Stomach (tissue), 4 donors: ENCODE measurements at regions not wholly inside any gene's neighbourhood (a gene's known extent, or its start where the extent isn't known, plus 50 kb on each side); places are given as distances from the start of the nearest gene placed in this dataset.

Experiments used
- CTCF ChIP-seq, 7 experiments: fragments of 450-650 bp in 4 of 7; fragments of 200-600 bp in 3 of 7; sonication (generic) in 3 of 7; IDR thresholded peaks; one replicate each; pipeline ENCODE4 v1.5.1; 2016 to 2019; ENCODE audit warnings: antibody characterized with exemption in 7 of 7, control low read depth in 2 of 7, mild to moderate bottlenecking in 1 of 7
- EP300 ChIP-seq: sonication (generic); formaldehyde crosslinking; IDR thresholded peaks from one replicate; pipeline ENCODE4 v1.6.1; 2017; ENCODE audit warnings: antibody characterized with exemption
- POLR2A ChIP-seq, 4 donors: fragments of 450-650 bp; IDR thresholded peaks; one replicate each; pipeline ENCODE4 v1.6.1; 2016; ENCODE audit warnings: antibody characterized with exemption in 4 of 4, control low read depth in 2 of 4, mild to moderate bottlenecking in 1 of 4, moderate library complexity in 1 of 4
- POLR2AphosphoS5 ChIP-seq, 3 donors: sonication (generic); formaldehyde crosslinking; IDR thresholded peaks; one replicate each; pipeline ENCODE4 v1.6.1; 2016; ENCODE audit warnings: antibody characterized with exemption in 3 of 3

GRCh38 chr16:5482256-5482655, 384.7 kb upstream of the EEF2KMT start:
- TF ChIP-seq CTCF (IDR thresholded peaks at IDR 0.05) = no peak
- no peak for TF ChIP-seq EP300
- no peak for TF ChIP-seq POLR2A (IDR thresholded peaks at IDR 0.05)
- no peak for TF ChIP-seq POLR2AphosphoS5 (IDR thresholded peaks at IDR 0.05)
